ENCODE measurements at regions not wholly inside any gene's neighbourhood (a gene's known extent, or its start where the extent isn't known, plus 50 kb on each side); places are given as distances from the start of the nearest gene placed in this dataset.

DNA sequence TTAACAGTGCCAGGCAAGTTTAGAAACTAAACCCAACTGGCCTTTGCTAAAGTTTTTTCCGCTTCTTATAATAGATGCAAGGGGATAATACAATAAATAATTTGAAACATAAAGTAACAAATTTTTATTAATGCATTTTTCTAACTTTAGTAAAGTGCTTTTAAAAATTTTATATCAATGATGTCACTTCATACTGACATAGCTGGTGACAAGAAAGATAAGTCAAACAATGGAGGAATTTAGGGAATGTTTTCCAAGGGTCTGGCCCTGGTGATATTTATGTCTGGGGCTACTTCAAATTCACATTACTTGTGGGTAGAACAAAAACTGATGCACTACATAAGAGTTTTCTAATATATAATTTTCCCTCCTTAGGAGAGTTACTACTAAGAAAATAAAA is 61.2 kb upstream of the CBLN2 start:
- no peak overlapping the region for H2AFZ ChIP-seq (ENCODE audit: low read depth, low read length)
- ATAC-seq (ENCODE audit: insufficient read depth, low read depth) (no peak), DNase-seq (no peak)
- H3K27ac ChIP-seq (ENCODE audit: low read length), result no peak overlapping the region
- no peaks in the 10 kb centered on the region for H3K79me2 ChIP-seq (ENCODE audit: insufficient read depth, low read length)
- no peaks in the 10 kb centered on the region for H3K27me3 ChIP-seq (ENCODE audit: insufficient read depth, low read length, poor library complexity)
- no peak for TF ChIP-seq EZH2 (IDR thresholded peaks at IDR 0.05; ENCODE audit: borderline replicate concordance, low read depth, low read length, severe bottlenecking)
- TF ChIP-seq, protein P1, sequence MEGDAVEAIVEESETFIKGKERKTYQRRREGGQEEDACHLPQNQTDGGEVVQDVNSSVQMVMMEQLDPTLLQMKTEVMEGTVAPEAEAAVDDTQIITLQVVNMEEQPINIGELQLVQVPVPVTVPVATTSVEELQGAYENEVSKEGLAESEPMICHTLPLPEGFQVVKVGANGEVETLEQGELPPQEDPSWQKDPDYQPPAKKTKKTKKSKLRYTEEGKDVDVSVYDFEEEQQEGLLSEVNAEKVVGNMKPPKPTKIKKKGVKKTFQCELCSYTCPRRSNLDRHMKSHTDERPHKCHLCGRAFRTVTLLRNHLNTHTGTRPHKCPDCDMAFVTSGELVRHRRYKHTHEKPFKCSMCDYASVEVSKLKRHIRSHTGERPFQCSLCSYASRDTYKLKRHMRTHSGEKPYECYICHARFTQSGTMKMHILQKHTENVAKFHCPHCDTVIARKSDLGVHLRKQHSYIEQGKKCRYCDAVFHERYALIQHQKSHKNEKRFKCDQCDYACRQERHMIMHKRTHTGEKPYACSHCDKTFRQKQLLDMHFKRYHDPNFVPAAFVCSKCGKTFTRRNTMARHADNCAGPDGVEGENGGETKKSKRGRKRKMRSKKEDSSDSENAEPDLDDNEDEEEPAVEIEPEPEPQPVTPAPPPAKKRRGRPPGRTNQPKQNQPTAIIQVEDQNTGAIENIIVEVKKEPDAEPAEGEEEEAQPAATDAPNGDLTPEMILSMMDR (IDR thresholded peaks at IDR 0.05; ENCODE audit: borderline replicate concordance, extremely low read depth, low read length, poor library complexity, severe bottlenecking), result no peak
- no peaks in the 10 kb centered on the region for H4K20me1 ChIP-seq (ENCODE audit: insufficient read depth, low read length)
- no peaks in the 10 kb centered on the region for H3K9me3 ChIP-seq (ENCODE audit: insufficient read depth, low read length, severe bottlenecking)
- no peaks in the 10 kb centered on the region for H3K4me1 ChIP-seq (ENCODE audit: insufficient read depth, low read length)
- no peak overlapping the region for H3K4me3 ChIP-seq (ENCODE audit: low read depth in 1 of 2, low read length in 2 of 2)
- H3K36me3 ChIP-seq (ENCODE audit: insufficient read depth, low read length), result no peaks in the 10 kb centered on the region
- H3K4me2 ChIP-seq (ENCODE audit: insufficient read depth, low read length), result no peak overlapping the region
- H3K9ac ChIP-seq (ENCODE audit: low read depth, low read length), result no peak overlapping the region

DNA sequence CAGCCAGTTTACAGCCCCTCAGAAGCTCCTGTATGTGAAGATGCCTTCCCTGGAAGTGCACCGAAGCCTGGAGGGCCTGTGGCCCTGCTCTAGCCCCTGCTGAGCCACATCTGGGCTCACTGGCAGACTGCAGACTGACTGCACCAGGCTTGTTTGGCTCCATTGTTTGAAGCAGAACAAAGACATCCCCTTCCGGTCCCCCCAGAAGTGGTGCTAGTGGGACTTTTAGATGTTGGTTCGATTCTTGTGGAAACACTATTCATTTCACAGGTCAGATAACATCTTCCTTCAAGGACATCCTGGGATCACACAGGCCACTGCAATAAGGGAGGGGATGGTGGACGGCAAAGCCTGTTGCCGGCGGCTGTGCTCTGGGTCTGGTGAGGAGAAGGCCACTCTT is 57.8 kb upstream of the CBLN2 start:
- Histone ChIP-seq H2AFZ (ENCODE audit: low read depth, low read length) (no peak overlapping the region), H3K9ac (ENCODE audit: low read depth, low read length) (no peak overlapping the region), H3K36me3 (ENCODE audit: insufficient read depth, low read length) (no peaks in the 10 kb centered on the region), H3K4me1 (ENCODE audit: insufficient read depth, low read length) (no peaks in the 10 kb centered on the region), H3K27me3 (ENCODE audit: insufficient read depth, low read length, poor library complexity) (no peaks in the 10 kb centered on the region), H3K4me3 (ENCODE audit: low read depth in 1 of 2, low read length in 2 of 2) (no peak overlapping the region), H3K27ac (ENCODE audit: low read length) (no peak overlapping the region), H3K4me2 (ENCODE audit: insufficient read depth, low read length) (no peak overlapping the region), H3K9me3 (ENCODE audit: insufficient read depth, low read length, severe bottlenecking) (no peaks in the 10 kb centered on the region), H3K79me2 (ENCODE audit: insufficient read depth, low read length) (no peaks in the 10 kb centered on the region), H4K20me1 (ENCODE audit: insufficient read depth, low read length) (no peaks in the 10 kb centered on the region)
- DNase-seq (no peak), ATAC-seq (ENCODE audit: insufficient read depth, low read depth) (no peak)
- TF ChIP-seq, protein P1 (IDR thresholded peaks at IDR 0.05; ENCODE audit: borderline replicate concordance, extremely low read depth, low read length, poor library complexity, severe bottlenecking), result no peak
- no peak for TF ChIP-seq EZH2 (IDR thresholded peaks at IDR 0.05; ENCODE audit: borderline replicate concordance, low read depth, low read length, severe bottlenecking)

DNA sequence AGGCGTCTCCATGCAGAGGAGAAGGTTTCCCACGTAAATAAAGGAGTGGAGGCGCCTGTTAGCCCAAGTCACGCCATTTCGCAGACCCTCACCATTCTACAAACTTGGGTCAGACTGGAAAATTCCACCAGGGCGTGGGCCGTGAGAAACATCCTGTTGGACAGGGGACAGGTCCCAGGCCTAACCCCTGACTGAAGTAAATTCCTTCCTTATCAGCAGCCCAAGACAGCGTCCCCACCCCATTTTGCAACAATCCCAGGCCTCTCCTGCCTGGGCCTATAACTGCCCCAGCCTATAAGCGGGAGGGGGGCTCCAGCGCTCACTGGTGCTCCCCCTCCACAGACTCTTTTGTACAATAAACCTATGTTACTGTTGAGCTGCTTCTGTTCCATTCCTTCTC is 57.3 kb upstream of the CBLN2 start:
- no peak overlapping the region for H3K9ac ChIP-seq (ENCODE audit: low read depth, low read length)
- TF ChIP-seq EZH2 (IDR thresholded peaks at IDR 0.05; ENCODE audit: borderline replicate concordance, low read depth, low read length, severe bottlenecking), result no peak
- TF ChIP-seq, protein P1 (IDR thresholded peaks at IDR 0.05; ENCODE audit: borderline replicate concordance, extremely low read depth, low read length, poor library complexity, severe bottlenecking), result no peak
- no peaks in the 10 kb centered on the region for H3K9me3 ChIP-seq (ENCODE audit: insufficient read depth, low read length, severe bottlenecking)
- H3K4me3 ChIP-seq (ENCODE audit: low read depth in 1 of 2, low read length in 2 of 2), result no peak overlapping the region
- no peaks in the 10 kb centered on the region for H4K20me1 ChIP-seq (ENCODE audit: insufficient read depth, low read length)
- H3K36me3 ChIP-seq (ENCODE audit: insufficient read depth, low read length), result no peaks in the 10 kb centered on the region
- H3K27ac ChIP-seq (ENCODE audit: low read length), result no peak overlapping the region
- no peaks in the 10 kb centered on the region for H3K79me2 ChIP-seq (ENCODE audit: insufficient read depth, low read length)
- no peak overlapping the region for H3K4me2 ChIP-seq (ENCODE audit: insufficient read depth, low read length)
- H3K27me3 ChIP-seq (ENCODE audit: insufficient read depth, low read length, poor library complexity), result no peaks in the 10 kb centered on the region
- no peak overlapping the region for H2AFZ ChIP-seq (ENCODE audit: low read depth, low read length)
- DNase-seq (no peak), ATAC-seq (ENCODE audit: insufficient read depth, low read depth) (no peak)
- no peaks in the 10 kb centered on the region for H3K4me1 ChIP-seq (ENCODE audit: insufficient read depth, low read length)
